SK-N-SH (cell line): ENCODE measurements at regions not wholly inside any gene's neighbourhood (a gene's known extent, or its start where the extent isn't known, plus 50 kb on each side); places are given as distances from the start of the nearest gene placed in this dataset.

ENCODE experiments used
- EP300 ChIP-seq, 2 experiments: IDR thresholded peaks; 2 replicates each; pipeline versions ENCODE4 v1.4.0 to v1.6.1; 2012; ENCODE audit warnings: borderline replicate concordance in 1 of 2, low read depth in 1 of 2, low read length in 1 of 2
- EZH2phosphoT487 ChIP-seq: fragments of 200-600 bp; sonication (generic); IDR thresholded peaks from 2 replicates; pipeline ENCODE4 v1.6.1; 2017; ENCODE audit warnings: low read depth, mixed run types, mild to moderate bottlenecking, antibody characterized with exemption, moderate library complexity, borderline replicate concordance
- GABPA ChIP-seq: IDR thresholded peaks from 2 replicates; pipeline ENCODE4 v1.4.0; 2012; ENCODE audit warnings: low read depth, mild to moderate bottlenecking
- POLR2AphosphoS5 ChIP-seq: IDR thresholded peaks from 2 replicates; pipeline ENCODE4 v1.6.1; 2012; ENCODE audit warnings: low read depth, low read length
- SIN3A ChIP-seq: IDR thresholded peaks from 2 replicates; pipeline ENCODE4 v1.6.1; 2012; ENCODE audit warnings: low read depth, mild to moderate bottlenecking, low read length, moderate library complexity, borderline replicate concordance
- SMC3 ChIP-seq: IDR thresholded peaks from 2 replicates; pipeline ENCODE4 v1.6.1; 2012; ENCODE audit warnings: low read depth, low read length, improper control_type of control experiment
- TEAD4 ChIP-seq: IDR thresholded peaks from 2 replicates; pipeline ENCODE4 v1.4.0; 2012; ENCODE audit warnings: mild to moderate bottlenecking, borderline replicate concordance; ENCODE audit not compliant: insufficient read depth
- YY1 ChIP-seq: IDR thresholded peaks from 2 replicates; pipeline ENCODE4 v1.4.0; 2012; ENCODE audit warnings: low read depth, mild to moderate bottlenecking
- TF ChIP-seq, protein P1 (sequence below): fragments of 200-600 bp; sonication (generic); IDR thresholded peaks from 2 replicates; pipeline ENCODE4 v1.6.1; 2017; ENCODE audit warnings: antibody characterized with exemption, mild to moderate bottlenecking, moderate library complexity
- TF ChIP-seq, protein P2 (sequence below): fragments of 150-350 bp; IDR thresholded peaks from 2 replicates; pipeline ENCODE4 v1.6.1; 2017; ENCODE audit warnings: antibody characterized with exemption, low read length, low read depth, borderline replicate concordance
- TF ChIP-seq, protein P3 (sequence below): IDR thresholded peaks from 2 replicates; pipeline ENCODE4 v1.4.0; 2012; ENCODE audit warnings: low read depth
- TF ChIP-seq, protein P4 (sequence below): IDR thresholded peaks from 2 replicates; pipeline ENCODE4 v1.4.0; 2012; ENCODE audit warnings: low read depth, borderline replicate concordance

DNA sequence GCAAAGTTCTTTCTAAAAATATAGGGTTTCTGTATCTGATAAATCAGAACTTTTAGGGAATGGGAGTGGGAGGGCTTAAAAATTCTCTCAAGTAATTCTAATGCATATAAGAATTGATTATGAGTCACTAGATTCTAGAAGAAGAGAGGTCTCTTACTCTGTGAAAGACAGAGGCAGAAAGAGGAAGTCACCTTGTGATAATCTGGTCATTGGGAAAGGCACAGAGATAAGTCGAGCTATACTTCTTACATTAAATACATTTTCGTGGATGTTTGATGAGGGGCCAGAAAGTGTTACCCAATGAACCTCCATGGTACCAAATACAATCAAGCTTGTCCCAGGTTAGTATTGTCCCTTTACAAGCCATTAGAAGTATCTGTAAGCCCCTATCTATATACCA lies 134.4 kb downstream of the MAD2L1 start:
- TF ChIP-seq GABPA (no peak), EZH2phosphoT487 (no peak), SMC3 (no peak), POLR2AphosphoS5 (no peak), SIN3A (no peak), TEAD4 (no peak), EP300 (IDR thresholded peaks at IDR 0.05; ENCODE audit: borderline replicate concordance in 1 of 2, low read depth in 1 of 2, low read length in 1 of 2) (no peak), YY1 (no peak)
- TF ChIP-seq, protein P1, sequence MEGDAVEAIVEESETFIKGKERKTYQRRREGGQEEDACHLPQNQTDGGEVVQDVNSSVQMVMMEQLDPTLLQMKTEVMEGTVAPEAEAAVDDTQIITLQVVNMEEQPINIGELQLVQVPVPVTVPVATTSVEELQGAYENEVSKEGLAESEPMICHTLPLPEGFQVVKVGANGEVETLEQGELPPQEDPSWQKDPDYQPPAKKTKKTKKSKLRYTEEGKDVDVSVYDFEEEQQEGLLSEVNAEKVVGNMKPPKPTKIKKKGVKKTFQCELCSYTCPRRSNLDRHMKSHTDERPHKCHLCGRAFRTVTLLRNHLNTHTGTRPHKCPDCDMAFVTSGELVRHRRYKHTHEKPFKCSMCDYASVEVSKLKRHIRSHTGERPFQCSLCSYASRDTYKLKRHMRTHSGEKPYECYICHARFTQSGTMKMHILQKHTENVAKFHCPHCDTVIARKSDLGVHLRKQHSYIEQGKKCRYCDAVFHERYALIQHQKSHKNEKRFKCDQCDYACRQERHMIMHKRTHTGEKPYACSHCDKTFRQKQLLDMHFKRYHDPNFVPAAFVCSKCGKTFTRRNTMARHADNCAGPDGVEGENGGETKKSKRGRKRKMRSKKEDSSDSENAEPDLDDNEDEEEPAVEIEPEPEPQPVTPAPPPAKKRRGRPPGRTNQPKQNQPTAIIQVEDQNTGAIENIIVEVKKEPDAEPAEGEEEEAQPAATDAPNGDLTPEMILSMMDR, result no peak
- TF ChIP-seq, protein P2, sequence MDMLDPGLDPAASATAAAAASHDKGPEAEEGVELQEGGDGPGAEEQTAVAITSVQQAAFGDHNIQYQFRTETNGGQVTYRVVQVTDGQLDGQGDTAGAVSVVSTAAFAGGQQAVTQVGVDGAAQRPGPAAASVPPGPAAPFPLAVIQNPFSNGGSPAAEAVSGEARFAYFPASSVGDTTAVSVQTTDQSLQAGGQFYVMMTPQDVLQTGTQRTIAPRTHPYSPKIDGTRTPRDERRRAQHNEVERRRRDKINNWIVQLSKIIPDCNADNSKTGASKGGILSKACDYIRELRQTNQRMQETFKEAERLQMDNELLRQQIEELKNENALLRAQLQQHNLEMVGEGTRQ, result no peak
- TF ChIP-seq, protein P3, sequence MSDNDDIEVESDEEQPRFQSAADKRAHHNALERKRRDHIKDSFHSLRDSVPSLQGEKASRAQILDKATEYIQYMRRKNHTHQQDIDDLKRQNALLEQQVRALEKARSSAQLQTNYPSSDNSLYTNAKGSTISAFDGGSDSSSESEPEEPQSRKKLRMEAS, result no peak
- TF ChIP-seq, protein P4, sequence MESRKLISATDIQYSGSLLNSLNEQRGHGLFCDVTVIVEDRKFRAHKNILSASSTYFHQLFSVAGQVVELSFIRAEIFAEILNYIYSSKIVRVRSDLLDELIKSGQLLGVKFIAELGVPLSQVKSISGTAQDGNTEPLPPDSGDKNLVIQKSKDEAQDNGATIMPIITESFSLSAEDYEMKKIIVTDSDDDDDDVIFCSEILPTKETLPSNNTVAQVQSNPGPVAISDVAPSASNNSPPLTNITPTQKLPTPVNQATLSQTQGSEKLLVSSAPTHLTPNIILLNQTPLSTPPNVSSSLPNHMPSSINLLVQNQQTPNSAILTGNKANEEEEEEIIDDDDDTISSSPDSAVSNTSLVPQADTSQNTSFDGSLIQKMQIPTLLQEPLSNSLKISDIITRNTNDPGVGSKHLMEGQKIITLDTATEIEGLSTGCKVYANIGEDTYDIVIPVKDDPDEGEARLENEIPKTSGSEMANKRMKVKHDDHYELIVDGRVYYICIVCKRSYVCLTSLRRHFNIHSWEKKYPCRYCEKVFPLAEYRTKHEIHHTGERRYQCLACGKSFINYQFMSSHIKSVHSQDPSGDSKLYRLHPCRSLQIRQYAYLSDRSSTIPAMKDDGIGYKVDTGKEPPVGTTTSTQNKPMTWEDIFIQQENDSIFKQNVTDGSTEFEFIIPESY, result no peak
